ENCODE measurements at regions not wholly inside any gene's neighbourhood (a gene's known extent, or its start where the extent isn't known, plus 50 kb on each side); places are given as distances from the start of the nearest gene placed in this dataset.

DNA sequence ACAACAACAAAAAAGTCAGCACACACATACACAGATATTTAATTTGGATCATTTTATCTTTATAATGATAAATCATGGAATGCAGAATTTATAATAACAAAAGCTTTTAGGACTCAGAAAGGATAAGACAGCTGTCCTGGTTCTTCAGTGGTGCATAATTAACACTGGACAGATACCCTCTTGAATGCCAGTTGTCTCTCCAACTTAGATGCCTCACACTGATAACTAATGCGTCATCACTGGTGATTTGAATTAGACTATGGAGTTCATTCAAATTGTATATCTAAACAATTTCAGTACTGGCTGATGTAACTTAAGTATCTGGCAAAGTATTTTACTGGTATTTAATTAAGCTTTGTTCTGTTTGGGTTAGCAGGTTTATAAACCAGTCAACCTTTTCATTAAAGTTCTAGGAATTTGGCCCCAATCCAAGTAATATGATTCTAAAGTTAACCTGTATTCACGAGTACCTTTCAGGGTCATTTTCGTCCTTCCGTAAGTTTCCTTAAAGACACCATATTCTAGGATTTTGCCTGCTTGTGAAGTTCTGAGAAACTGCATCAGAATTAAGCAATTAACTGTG is 1199.5 kb upstream of the TMPRSS15 start:
- ChIA-PET CTCF (no interaction called here), POLR2A (no interaction called here)
- in situ Hi-C loops (cut with HindIII; ENCODE audit: low pct_unique_long_range_greater_than_20kb, low sequenced_read_pairs) = no loop called here
- Histone ChIP-seq H3K36me3 (ENCODE audit: control insufficient read depth, insufficient read depth, low read length) (no peaks in the 10 kb centered on the region), H3K4me1 (ENCODE audit: control insufficient read depth, insufficient read depth, low read length) (no peaks in the 10 kb centered on the region), H3K27me3 (ENCODE audit: control insufficient read depth, insufficient read depth, low read length) (no peaks in the 10 kb centered on the region), H3K4me3 (ENCODE audit: low read depth in 2 of 2, low read length in 2 of 2) (no peak overlapping the region), H3K9me3 (ENCODE audit: control insufficient read depth, insufficient read depth, low read depth, low read length) (no peaks in the 10 kb centered on the region), H3K27ac (ENCODE audit: low read length) (no peak overlapping the region)
- ATAC-seq (no peak), DNase-seq (ENCODE audit: low read depth, low spot score) (no peak)
- no peak for TF ChIP-seq TCF7L2 (IDR thresholded peaks at IDR 0.05; ENCODE audit: low read depth, low read length)
- TF ChIP-seq, protein P1, sequence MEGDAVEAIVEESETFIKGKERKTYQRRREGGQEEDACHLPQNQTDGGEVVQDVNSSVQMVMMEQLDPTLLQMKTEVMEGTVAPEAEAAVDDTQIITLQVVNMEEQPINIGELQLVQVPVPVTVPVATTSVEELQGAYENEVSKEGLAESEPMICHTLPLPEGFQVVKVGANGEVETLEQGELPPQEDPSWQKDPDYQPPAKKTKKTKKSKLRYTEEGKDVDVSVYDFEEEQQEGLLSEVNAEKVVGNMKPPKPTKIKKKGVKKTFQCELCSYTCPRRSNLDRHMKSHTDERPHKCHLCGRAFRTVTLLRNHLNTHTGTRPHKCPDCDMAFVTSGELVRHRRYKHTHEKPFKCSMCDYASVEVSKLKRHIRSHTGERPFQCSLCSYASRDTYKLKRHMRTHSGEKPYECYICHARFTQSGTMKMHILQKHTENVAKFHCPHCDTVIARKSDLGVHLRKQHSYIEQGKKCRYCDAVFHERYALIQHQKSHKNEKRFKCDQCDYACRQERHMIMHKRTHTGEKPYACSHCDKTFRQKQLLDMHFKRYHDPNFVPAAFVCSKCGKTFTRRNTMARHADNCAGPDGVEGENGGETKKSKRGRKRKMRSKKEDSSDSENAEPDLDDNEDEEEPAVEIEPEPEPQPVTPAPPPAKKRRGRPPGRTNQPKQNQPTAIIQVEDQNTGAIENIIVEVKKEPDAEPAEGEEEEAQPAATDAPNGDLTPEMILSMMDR (IDR thresholded peaks at IDR 0.05) = no peak
- TF ChIP-seq, protein P2, sequence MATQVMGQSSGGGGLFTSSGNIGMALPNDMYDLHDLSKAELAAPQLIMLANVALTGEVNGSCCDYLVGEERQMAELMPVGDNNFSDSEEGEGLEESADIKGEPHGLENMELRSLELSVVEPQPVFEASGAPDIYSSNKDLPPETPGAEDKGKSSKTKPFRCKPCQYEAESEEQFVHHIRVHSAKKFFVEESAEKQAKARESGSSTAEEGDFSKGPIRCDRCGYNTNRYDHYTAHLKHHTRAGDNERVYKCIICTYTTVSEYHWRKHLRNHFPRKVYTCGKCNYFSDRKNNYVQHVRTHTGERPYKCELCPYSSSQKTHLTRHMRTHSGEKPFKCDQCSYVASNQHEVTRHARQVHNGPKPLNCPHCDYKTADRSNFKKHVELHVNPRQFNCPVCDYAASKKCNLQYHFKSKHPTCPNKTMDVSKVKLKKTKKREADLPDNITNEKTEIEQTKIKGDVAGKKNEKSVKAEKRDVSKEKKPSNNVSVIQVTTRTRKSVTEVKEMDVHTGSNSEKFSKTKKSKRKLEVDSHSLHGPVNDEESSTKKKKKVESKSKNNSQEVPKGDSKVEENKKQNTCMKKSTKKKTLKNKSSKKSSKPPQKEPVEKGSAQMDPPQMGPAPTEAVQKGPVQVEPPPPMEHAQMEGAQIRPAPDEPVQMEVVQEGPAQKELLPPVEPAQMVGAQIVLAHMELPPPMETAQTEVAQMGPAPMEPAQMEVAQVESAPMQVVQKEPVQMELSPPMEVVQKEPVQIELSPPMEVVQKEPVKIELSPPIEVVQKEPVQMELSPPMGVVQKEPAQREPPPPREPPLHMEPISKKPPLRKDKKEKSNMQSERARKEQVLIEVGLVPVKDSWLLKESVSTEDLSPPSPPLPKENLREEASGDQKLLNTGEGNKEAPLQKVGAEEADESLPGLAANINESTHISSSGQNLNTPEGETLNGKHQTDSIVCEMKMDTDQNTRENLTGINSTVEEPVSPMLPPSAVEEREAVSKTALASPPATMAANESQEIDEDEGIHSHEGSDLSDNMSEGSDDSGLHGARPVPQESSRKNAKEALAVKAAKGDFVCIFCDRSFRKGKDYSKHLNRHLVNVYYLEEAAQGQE (IDR thresholded peaks at IDR 0.05; ENCODE audit: insufficient read depth in 1 of 2, low read depth in 2 of 2, low read length in 1 of 2) = no peak
- TF ChIP-seq POLR2AphosphoS5 (IDR thresholded peaks at IDR 0.05; ENCODE audit: low read depth, low read length) = no peak
- no peak for TF ChIP-seq SIN3A (IDR thresholded peaks at IDR 0.05; ENCODE audit: borderline replicate concordance, insufficient read depth, low read depth, low read length)
- intact Hi-C loops (cut with micrococcal nuclease; ENCODE audit: unreplicated experiment) = no loop called here
- BruUV-seq (replicated peaks) = no TSS peak

DNA sequence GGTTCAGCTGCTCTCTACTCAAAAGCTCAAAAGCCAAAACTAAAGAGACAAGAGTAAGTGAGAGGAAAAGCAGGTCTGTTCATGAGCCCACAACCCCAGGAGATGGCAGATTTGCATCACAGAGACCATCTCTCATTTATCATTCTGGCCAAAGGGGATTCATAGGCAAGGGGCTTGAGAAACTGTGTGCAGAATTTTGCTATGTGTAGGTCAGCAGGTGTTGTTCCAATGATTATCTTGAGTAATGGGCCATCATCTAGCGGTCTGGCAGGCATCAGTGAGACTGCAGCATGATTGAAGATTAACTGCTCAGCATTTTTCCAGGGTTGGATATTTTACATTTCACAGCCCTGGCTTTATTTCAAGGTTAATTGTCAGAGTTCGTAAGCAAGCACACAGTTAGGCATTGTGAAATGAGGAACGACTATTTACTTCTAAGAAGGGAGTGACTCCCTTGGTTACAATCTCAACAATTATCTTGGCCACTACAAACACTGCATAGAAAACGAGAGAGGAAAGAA is 1204.6 kb upstream of the TMPRSS15 start:
- Histone ChIP-seq H3K9me3 (ENCODE audit: control insufficient read depth, insufficient read depth, low read depth, low read length) (no peaks in the 10 kb centered on the region), H3K4me3 (ENCODE audit: low read depth in 2 of 2, low read length in 2 of 2) (no peak overlapping the region), H3K27ac (ENCODE audit: low read length) (no peak overlapping the region), H3K4me1 (ENCODE audit: control insufficient read depth, insufficient read depth, low read length) (no peaks in the 10 kb centered on the region), H3K36me3 (ENCODE audit: control insufficient read depth, insufficient read depth, low read length) (no peaks in the 10 kb centered on the region; the same call in 1 of the 2 replicates), H3K27me3 (ENCODE audit: control insufficient read depth, insufficient read depth, low read length) (no peaks in the 10 kb centered on the region)
- CTCF ChIA-PET = no interaction called here
- DNase-seq (ENCODE audit: low read depth, low spot score) (no peak), ATAC-seq (no peak)
- TF ChIP-seq, protein P2 (IDR thresholded peaks at IDR 0.05; ENCODE audit: insufficient read depth in 1 of 2, low read depth in 2 of 2, low read length in 1 of 2) = no peak
- TF ChIP-seq, protein P1 (IDR thresholded peaks at IDR 0.05) = no peak
- TF ChIP-seq TCF7L2 (IDR thresholded peaks at IDR 0.05; ENCODE audit: low read depth, low read length) = no peak
- TF ChIP-seq POLR2AphosphoS5 (IDR thresholded peaks at IDR 0.05; ENCODE audit: low read depth, low read length) = no peak
- no peak for TF ChIP-seq SIN3A (IDR thresholded peaks at IDR 0.05; ENCODE audit: borderline replicate concordance, insufficient read depth, low read depth, low read length)
- in situ Hi-C loops (cut with HindIII; ENCODE audit: low pct_unique_long_range_greater_than_20kb, low sequenced_read_pairs) = no loop called here
- intact Hi-C loops (cut with micrococcal nuclease; ENCODE audit: unreplicated experiment) = no loop called here
- POLR2A ChIA-PET = no interaction called here
- no TSS peak for BruUV-seq (replicated peaks)
